ENCODE measurements at regions not wholly inside any gene's neighbourhood (a gene's known extent, or its start where the extent isn't known, plus 50 kb on each side); places are given as distances from the start of the nearest gene placed in this dataset.

DNA sequence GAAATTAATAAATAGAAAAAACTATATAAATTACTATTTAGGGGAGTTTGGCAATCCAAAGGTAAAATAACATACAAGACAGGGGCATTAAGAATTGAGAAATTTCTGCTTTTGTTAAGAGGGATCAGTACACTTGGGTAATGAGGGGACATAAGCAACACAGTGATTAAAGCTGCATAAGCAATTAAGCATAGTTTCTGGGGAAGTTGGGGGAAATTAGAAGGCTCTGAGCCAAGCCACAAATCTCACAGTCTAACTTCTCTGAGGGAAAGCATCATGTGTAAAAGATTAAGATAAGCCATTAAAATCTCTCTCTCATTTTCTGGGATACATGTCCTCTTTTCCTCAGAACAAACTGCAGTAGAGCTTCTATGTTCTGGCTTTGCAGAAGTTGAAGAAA is 533.9 kb upstream of the LRFN5 start:
- H3K9me3 Mint-ChIP-seq, result no peaks in the 10 kb centered on the region
- H3K27me3 Mint-ChIP-seq (ENCODE audit: low read depth, poor library complexity), result no peaks in the 10 kb centered on the region
- H3K4me1 Mint-ChIP-seq, result no peaks in the 10 kb centered on the region
- H3K4me3 Mint-ChIP-seq, result no peak overlapping the region
- H3K36me3 Mint-ChIP-seq (ENCODE audit: low read depth), result no peaks in the 10 kb centered on the region
- no peak overlapping the region for H3K27ac Mint-ChIP-seq
- DNase-seq, result no peak
- no peak for TF ChIP-seq CTCF (IDR thresholded peaks at IDR 0.05)

DNA sequence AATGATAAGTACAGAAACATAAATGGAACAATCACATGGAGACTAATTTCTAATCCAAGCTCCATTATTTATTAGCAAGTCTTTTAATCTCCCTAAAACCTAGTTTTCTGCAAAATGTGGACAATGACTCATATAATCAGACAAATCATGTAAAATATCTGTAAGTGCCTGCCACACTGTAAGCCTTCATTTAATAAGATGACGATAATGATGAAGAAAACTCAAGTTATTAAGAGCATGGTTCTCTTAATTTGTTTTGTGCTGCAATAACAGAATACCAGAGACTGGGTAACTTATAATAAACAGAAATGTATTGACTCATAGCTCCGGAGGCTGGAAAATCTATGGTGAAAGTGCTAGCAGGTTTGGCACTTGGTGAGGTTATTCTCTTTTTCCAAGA is 535.3 kb upstream of the LRFN5 start:
- no peaks in the 10 kb centered on the region for H3K27me3 Mint-ChIP-seq (ENCODE audit: low read depth, poor library complexity)
- H3K36me3 Mint-ChIP-seq (ENCODE audit: low read depth), result no peaks in the 10 kb centered on the region
- H3K4me1 Mint-ChIP-seq, result no peaks in the 10 kb centered on the region
- no peak for TF ChIP-seq CTCF (IDR thresholded peaks at IDR 0.05)
- no peak overlapping the region for H3K27ac Mint-ChIP-seq
- H3K9me3 Mint-ChIP-seq, result no peaks in the 10 kb centered on the region
- DNase-seq, result no peak
- H3K4me3 Mint-ChIP-seq, result no peak overlapping the region

- Mint-ChIP-seq H3K9me3 (no peaks in the 10 kb centered on the region), H3K27me3 (ENCODE audit: low read depth, poor library complexity) (no peaks in the 10 kb centered on the region), H3K4me3 (no peak overlapping the region), H3K4me1 (no peaks in the 10 kb centered on the region), H3K36me3 (ENCODE audit: low read depth) (no peaks in the 10 kb centered on the region), H3K27ac (no peak overlapping the region)
- no peak for DNase-seq
- no peak for TF ChIP-seq CTCF (IDR thresholded peaks at IDR 0.05)
Observed at GRCh38 chr14:41062826-41063225, 543.9 kb upstream of the LRFN5 start.

GRCh38 chr14:41055589-41055988 is 551.1 kb upstream of the LRFN5 start:
- DNase-seq, result no peak
- Mint-ChIP-seq H3K9me3 (no peaks in the 10 kb centered on the region), H3K36me3 (ENCODE audit: low read depth) (no peaks in the 10 kb centered on the region), H3K4me1 (peaks cover 21% of the 10 kb centered on the region), H3K27ac (no peak overlapping the region), H3K27me3 (ENCODE audit: low read depth, poor library complexity) (no peaks in the 10 kb centered on the region), H3K4me3 (no peak overlapping the region)
- no peak for TF ChIP-seq CTCF (IDR thresholded peaks at IDR 0.05)

GRCh38 chr14:41051801-41052200 is 554.9 kb upstream of the LRFN5 start:
- no peak for TF ChIP-seq CTCF (IDR thresholded peaks at IDR 0.05)
- no peak for DNase-seq
- H3K4me1 Mint-ChIP-seq, result peaks cover 14% of the 10 kb centered on the region
- H3K27me3 Mint-ChIP-seq (ENCODE audit: low read depth, poor library complexity), result no peaks in the 10 kb centered on the region
- no peak overlapping the region for H3K4me3 Mint-ChIP-seq
- H3K27ac Mint-ChIP-seq, result no peak overlapping the region
- H3K36me3 Mint-ChIP-seq (ENCODE audit: low read depth), result peaks cover 8% of the 10 kb centered on the region
- H3K9me3 Mint-ChIP-seq, result no peaks in the 10 kb centered on the region

- Mint-ChIP-seq H3K27ac (no peak overlapping the region), H3K36me3 (ENCODE audit: low read depth) (peaks cover 8% of the 10 kb centered on the region), H3K9me3 (no peaks in the 10 kb centered on the region), H3K27me3 (ENCODE audit: low read depth, poor library complexity) (no peaks in the 10 kb centered on the region), H3K4me3 (no peak overlapping the region), H3K4me1 (peaks cover 6% of the 10 kb centered on the region)
- DNase-seq, result no peak
- TF ChIP-seq CTCF (IDR thresholded peaks at IDR 0.05), result no peak
Observed at GRCh38 chr14:41047763-41048162, 558.9 kb upstream of the LRFN5 start.
